ENCODE measurements at regions not wholly inside any gene's neighbourhood (a gene's known extent, or its start where the extent isn't known, plus 50 kb on each side); places are given as distances from the start of the nearest gene placed in this dataset.

GRCh38 chr1:4407851-4408250, 246.6 kb upstream of the AJAP1 start:
- no peak for TF ChIP-seq EP300 (IDR thresholded peaks at IDR 0.05)
- TF ChIP-seq, protein P1, sequence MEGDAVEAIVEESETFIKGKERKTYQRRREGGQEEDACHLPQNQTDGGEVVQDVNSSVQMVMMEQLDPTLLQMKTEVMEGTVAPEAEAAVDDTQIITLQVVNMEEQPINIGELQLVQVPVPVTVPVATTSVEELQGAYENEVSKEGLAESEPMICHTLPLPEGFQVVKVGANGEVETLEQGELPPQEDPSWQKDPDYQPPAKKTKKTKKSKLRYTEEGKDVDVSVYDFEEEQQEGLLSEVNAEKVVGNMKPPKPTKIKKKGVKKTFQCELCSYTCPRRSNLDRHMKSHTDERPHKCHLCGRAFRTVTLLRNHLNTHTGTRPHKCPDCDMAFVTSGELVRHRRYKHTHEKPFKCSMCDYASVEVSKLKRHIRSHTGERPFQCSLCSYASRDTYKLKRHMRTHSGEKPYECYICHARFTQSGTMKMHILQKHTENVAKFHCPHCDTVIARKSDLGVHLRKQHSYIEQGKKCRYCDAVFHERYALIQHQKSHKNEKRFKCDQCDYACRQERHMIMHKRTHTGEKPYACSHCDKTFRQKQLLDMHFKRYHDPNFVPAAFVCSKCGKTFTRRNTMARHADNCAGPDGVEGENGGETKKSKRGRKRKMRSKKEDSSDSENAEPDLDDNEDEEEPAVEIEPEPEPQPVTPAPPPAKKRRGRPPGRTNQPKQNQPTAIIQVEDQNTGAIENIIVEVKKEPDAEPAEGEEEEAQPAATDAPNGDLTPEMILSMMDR (IDR thresholded peaks at IDR 0.05), result no peak

Measured in tibial nerve (tissue), 4 donors.